Natural killer cell treated with Interleukin-12 subunit alpha and Interleukin-12 subunit beta and Interleukin-15 and Interleukin-18, amount 100 ng/mL, for 72 hours (primary cell): ENCODE measurements at regions not wholly inside any gene's neighbourhood (a gene's known extent, or its start where the extent isn't known, plus 50 kb on each side); places are given as distances from the start of the nearest gene placed in this dataset.
A peak's percentile ranks its signal among the peaks of the same experiment; 100 is the strongest.

Experiments
- ATAC-seq, 2 donors: fragments of 150-1000 bp; cut with Tn5 transposase in 1 of 2; sonication (Bioruptor Pico), chemical (Tn5 transposase) in 1 of 2; 2 replicates each; pipeline ENCODE4 v1.10.0; 2021
- DNase-seq: peaks from one replicate; pipeline ENCODE4 v3.0.0; 2022; ENCODE audit warnings: low spot score
- H3K27ac Mint-ChIP-seq, 2 donors: 1 replicate in 1 of 2; 2 replicates in 1 of 2; pipeline ENCODE4 v1.8.0; 2022; ENCODE audit warnings: mixed read lengths in 2 of 2, mild to moderate bottlenecking in 1 of 2, moderate library complexity in 1 of 2
- H3K27me3 Mint-ChIP-seq, 2 donors: 1 replicate in 1 of 2; 2 replicates in 1 of 2; pipeline ENCODE4 v1.8.0; 2022; ENCODE audit warnings: mixed read lengths in 2 of 2
- H3K36me3 Mint-ChIP-seq: one replicate; pipeline ENCODE4 v1.8.0; 2022; ENCODE audit warnings: mixed read lengths
- H3K4me1 Mint-ChIP-seq, 2 donors: 1 replicate in 1 of 2; 2 replicates in 1 of 2; pipeline ENCODE4 v1.8.0; 2022; ENCODE audit warnings: low read depth in 2 of 2, mixed read lengths in 2 of 2, mild to moderate bottlenecking in 1 of 2
- H3K4me3 Mint-ChIP-seq: one replicate; pipeline ENCODE4 v1.8.0; 2022; ENCODE audit warnings: mixed read lengths
- H3K9me3 Mint-ChIP-seq: 2 replicates; pipeline ENCODE4 v1.8.0; 2022; ENCODE audit warnings: mixed read lengths

GRCh38 chr13:73397496-73398305, 338.9 kb downstream of the KLF5 start:
- no peak for DNase-seq
- no peaks in the 10 kb centered on the region for H3K36me3 Mint-ChIP-seq
- H3K27me3 Mint-ChIP-seq: peaks cover 11 to 31% of the 10 kb centered on the region in 2 donors
- no peak overlapping the region for H3K27ac Mint-ChIP-seq
- H3K9me3 Mint-ChIP-seq: peaks cover 3% of the 10 kb centered on the region
- no peak for ATAC-seq
- H3K4me1 Mint-ChIP-seq: no peaks in the 10 kb centered on the region
- no peak overlapping the region for H3K4me3 Mint-ChIP-seq

- H3K36me3 Mint-ChIP-seq: no peaks in the 10 kb centered on the region
- DNase-seq (no peak), ATAC-seq (no peak)
- H3K4me1 Mint-ChIP-seq: no peaks in the 10 kb centered on the region
- H3K27ac Mint-ChIP-seq: no peak overlapping the region
- H3K4me3 Mint-ChIP-seq: no peak overlapping the region
- peaks cover 11 to 33% of the 10 kb centered on the region in 2 donors for H3K27me3 Mint-ChIP-seq
- peaks cover 12% of the 10 kb centered on the region for H3K9me3 Mint-ChIP-seq
These were observed 335.3 kb downstream of the KLF5 start for GRCh38 chr13:73394066-73394465.

GRCh38 chr13:73390100-73390499, 331.3 kb downstream of the KLF5 start:
- no peaks in the 10 kb centered on the region for H3K4me1 Mint-ChIP-seq
- peak in 1 of 2 donors; percentile 28 for ATAC-seq

GRCh38 chr13:73388586-73388985, 329.8 kb downstream of the KLF5 start:
- H3K9me3 Mint-ChIP-seq: peaks cover 13% of the 10 kb centered on the region
- no peak for ATAC-seq

More at GRCh38 chr13:73390100-73390499, 331.3 kb downstream of the KLF5 start:
- Mint-ChIP-seq H3K36me3 (no peaks in the 10 kb centered on the region), H3K27me3 (peaks cover 3 to 23% of the 10 kb centered on the region in 2 donors), H3K9me3 (peaks cover 13% of the 10 kb centered on the region), H3K4me3 (no peak overlapping the region), H3K27ac (no peak overlapping the region)
- no peak for DNase-seq

GRCh38 chr13:73387318-73387717, 328.5 kb downstream of the KLF5 start:
- no peak overlapping the region for H3K4me3 Mint-ChIP-seq
- ATAC-seq: no peak
- peaks cover 9 to 26% of the 10 kb centered on the region in 2 donors for H3K27me3 Mint-ChIP-seq
- peaks cover 11% of the 10 kb centered on the region for H3K9me3 Mint-ChIP-seq
- no peak overlapping the region for H3K27ac Mint-ChIP-seq
- no peaks in the 10 kb centered on the region for H3K4me1 Mint-ChIP-seq
- no peak for DNase-seq
- no peaks in the 10 kb centered on the region for H3K36me3 Mint-ChIP-seq

More at GRCh38 chr13:73388586-73388985, 329.8 kb downstream of the KLF5 start:
- Mint-ChIP-seq H3K36me3 (no peaks in the 10 kb centered on the region), H3K27ac (no peak overlapping the region), H3K4me1 (no peaks in the 10 kb centered on the region), H3K4me3 (no peak overlapping the region), H3K27me3 (peaks cover 9 to 32% of the 10 kb centered on the region in 2 donors)
- DNase-seq: no peak

GRCh38 chr13:73385848-73386247, 327.0 kb downstream of the KLF5 start:
- Mint-ChIP-seq H3K27me3 (peaks cover 9 to 23% of the 10 kb centered on the region in 2 donors), H3K9me3 (peaks cover 4% of the 10 kb centered on the region), H3K4me1 (no peaks in the 10 kb centered on the region), H3K36me3 (no peaks in the 10 kb centered on the region), H3K27ac (no peak overlapping the region), H3K4me3 (no peak overlapping the region)
- ATAC-seq: no peak
- no peak for DNase-seq

- peaks cover 12% of the 10 kb centered on the region for H3K9me3 Mint-ChIP-seq
- no peak overlapping the region for H3K4me3 Mint-ChIP-seq
- no peaks in the 10 kb centered on the region for H3K4me1 Mint-ChIP-seq
- ATAC-seq: no peak
- peaks cover 0 to 9% of the 10 kb centered on the region in 2 donors for H3K27me3 Mint-ChIP-seq
- no peak overlapping the region for H3K27ac Mint-ChIP-seq
- H3K36me3 Mint-ChIP-seq: no peaks in the 10 kb centered on the region
- no peak for DNase-seq
These were observed 314.1 kb downstream of the KLF5 start for GRCh38 chr13:73372666-73373627.

GRCh38 chr13:73370066-73370465, 311.3 kb downstream of the KLF5 start:
- no peak overlapping the region for H3K4me3 Mint-ChIP-seq
- peaks cover 8% of the 10 kb centered on the region for H3K9me3 Mint-ChIP-seq
- H3K4me1 Mint-ChIP-seq: no peaks in the 10 kb centered on the region
- ATAC-seq: no peak
- H3K27ac Mint-ChIP-seq: no peak overlapping the region
- peaks cover 0 to 9% of the 10 kb centered on the region in 2 donors for H3K27me3 Mint-ChIP-seq
- H3K36me3 Mint-ChIP-seq: no peaks in the 10 kb centered on the region
- no peak for DNase-seq

- H3K4me3 Mint-ChIP-seq: no peak overlapping the region
- no peak for ATAC-seq
- H3K27ac Mint-ChIP-seq: no peak overlapping the region
- H3K27me3 Mint-ChIP-seq: peaks cover 0 to 9% of the 10 kb centered on the region in 2 donors
- H3K4me1 Mint-ChIP-seq: no peaks in the 10 kb centered on the region
- H3K36me3 Mint-ChIP-seq: no peaks in the 10 kb centered on the region
- peaks cover 8% of the 10 kb centered on the region for H3K9me3 Mint-ChIP-seq
- no peak for DNase-seq
These were observed 310.3 kb downstream of the KLF5 start for GRCh38 chr13:73369095-73369494.

GRCh38 chr13:73368608-73369007, 309.8 kb downstream of the KLF5 start:
- Mint-ChIP-seq H3K4me3 (no peak overlapping the region), H3K36me3 (no peaks in the 10 kb centered on the region)
- ATAC-seq: no peak

GRCh38 chr13:73367886-73368285, 309.1 kb downstream of the KLF5 start:
- Mint-ChIP-seq H3K36me3 (no peaks in the 10 kb centered on the region), H3K4me1 (no peaks in the 10 kb centered on the region), H3K4me3 (no peak overlapping the region), H3K27ac (no peak overlapping the region), H3K9me3 (peaks cover 8% of the 10 kb centered on the region), H3K27me3 (peaks cover 0 to 9% of the 10 kb centered on the region in 2 donors)
- DNase-seq (no peak), ATAC-seq (no peak)

More at GRCh38 chr13:73368608-73369007, 309.8 kb downstream of the KLF5 start:
- no peak for DNase-seq
- Mint-ChIP-seq H3K27me3 (peaks cover 0 to 9% of the 10 kb centered on the region in 2 donors), H3K4me1 (no peaks in the 10 kb centered on the region), H3K27ac (no peak overlapping the region), H3K9me3 (peaks cover 8% of the 10 kb centered on the region)

GRCh38 chr13:73366241-73366640, 307.4 kb downstream of the KLF5 start:
- DNase-seq (no peak), ATAC-seq (no peak)
- no peaks in the 10 kb centered on the region for H3K36me3 Mint-ChIP-seq
- no peak overlapping the region for H3K27ac Mint-ChIP-seq
- H3K27me3 Mint-ChIP-seq: peaks cover 0 to 3% of the 10 kb centered on the region in 2 donors
- no peak overlapping the region for H3K4me3 Mint-ChIP-seq
- H3K9me3 Mint-ChIP-seq: peaks cover 3% of the 10 kb centered on the region
- H3K4me1 Mint-ChIP-seq: no peaks in the 10 kb centered on the region

- H3K4me1 Mint-ChIP-seq: no peaks in the 10 kb centered on the region
- no peak overlapping the region for H3K27ac Mint-ChIP-seq
- H3K36me3 Mint-ChIP-seq: no peaks in the 10 kb centered on the region
- DNase-seq (no peak), ATAC-seq (no peak)
- no peaks in the 10 kb centered on the region for H3K27me3 Mint-ChIP-seq
- no peaks in the 10 kb centered on the region for H3K9me3 Mint-ChIP-seq
- H3K4me3 Mint-ChIP-seq: no peak overlapping the region
These were observed 306.9 kb downstream of the KLF5 start for GRCh38 chr13:73365681-73366080.

- no peaks in the 10 kb centered on the region for H3K9me3 Mint-ChIP-seq
- DNase-seq: no peak
These were observed 306.4 kb downstream of the KLF5 start for GRCh38 chr13:73365252-73365651.

More at GRCh38 chr13:73365252-73365651, 306.4 kb downstream of the KLF5 start:
- Mint-ChIP-seq H3K36me3 (no peaks in the 10 kb centered on the region), H3K4me1 (no peaks in the 10 kb centered on the region), H3K27ac (no peak overlapping the region), H3K27me3 (no peaks in the 10 kb centered on the region), H3K4me3 (no peak overlapping the region)
- ATAC-seq: no peak
